Large intestine (tissue), 3 donors: ENCODE measurements at regions not wholly inside any gene's neighbourhood (a gene's known extent, or its start where the extent isn't known, plus 50 kb on each side); places are given as distances from the start of the nearest gene placed in this dataset.

ENCODE experiments used
- DNase-seq, 2 donors: peaks; one replicate each; pipeline versions ENCODE4 v3.0.0 to v3.0.0-alpha.2; 2013
- H3K27ac ChIP-seq: one replicate; pipeline ENCODE4 v1.5.1; 2013; ENCODE audit warnings: low read length
- H3K27me3 ChIP-seq: 2 replicates; pipeline ENCODE4 v1.6.1; 2013; ENCODE audit warnings: low read length; ENCODE audit not compliant: control insufficient read depth, insufficient read depth
- H3K36me3 ChIP-seq: 2 replicates; pipeline ENCODE4 v1.6.1; 2013; ENCODE audit warnings: low read length; ENCODE audit not compliant: control insufficient read depth, insufficient read depth
- H3K4me1 ChIP-seq: one replicate; pipeline ENCODE4 v1.6.1; 2013; ENCODE audit warnings: low read length; ENCODE audit not compliant: control insufficient read depth, insufficient read depth
- H3K4me3 ChIP-seq: one replicate; pipeline ENCODE4 v1.5.1; 2013; ENCODE audit warnings: low read length
- H3K9me3 ChIP-seq: one replicate; pipeline ENCODE4 v1.6.1; 2013; ENCODE audit warnings: mild to moderate bottlenecking, low read depth, low read length, moderate library complexity; ENCODE audit not compliant: control insufficient read depth
- WGBS: methylation state at CpG from one replicate; pipeline ENCODE4 v1.1.5; 2013; ENCODE audit warnings: low lambda C conversion rate; ENCODE audit not compliant: insufficient coverage; 5-methylcytosine and 5-hydroxymethylcytosine counted together

DNA sequence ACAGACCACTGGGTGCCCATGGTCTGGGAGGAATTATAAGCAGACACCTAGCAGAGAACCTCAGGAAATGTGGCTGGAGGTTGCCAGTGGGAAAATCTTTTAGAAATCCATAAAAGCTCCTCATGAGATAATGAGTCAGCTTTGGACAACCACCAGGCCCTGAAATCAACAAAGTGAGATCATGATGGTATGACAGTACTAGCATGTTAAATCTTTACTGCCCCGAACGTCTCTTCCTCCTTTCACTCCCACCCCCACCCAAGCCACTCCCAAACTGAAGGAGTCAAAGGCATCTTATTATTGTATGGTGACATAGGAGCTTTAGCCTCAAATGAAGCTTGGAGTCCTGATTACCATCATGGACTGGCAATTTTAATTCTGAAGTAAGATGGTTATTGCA lies 240.0 kb downstream of the DIO2 start:
- H3K27ac ChIP-seq = no peak overlapping the region
- no peaks in the 10 kb centered on the region for H3K36me3 ChIP-seq
- H3K4me3 ChIP-seq = no peak overlapping the region
- no peaks in the 10 kb centered on the region for H3K27me3 ChIP-seq
- DNase-seq = no peak
- WGBS = no CpG with 5 or more reads among the region's 2 CpGs
- no peaks in the 10 kb centered on the region for H3K4me1 ChIP-seq
- H3K9me3 ChIP-seq = no peaks in the 10 kb centered on the region

DNA sequence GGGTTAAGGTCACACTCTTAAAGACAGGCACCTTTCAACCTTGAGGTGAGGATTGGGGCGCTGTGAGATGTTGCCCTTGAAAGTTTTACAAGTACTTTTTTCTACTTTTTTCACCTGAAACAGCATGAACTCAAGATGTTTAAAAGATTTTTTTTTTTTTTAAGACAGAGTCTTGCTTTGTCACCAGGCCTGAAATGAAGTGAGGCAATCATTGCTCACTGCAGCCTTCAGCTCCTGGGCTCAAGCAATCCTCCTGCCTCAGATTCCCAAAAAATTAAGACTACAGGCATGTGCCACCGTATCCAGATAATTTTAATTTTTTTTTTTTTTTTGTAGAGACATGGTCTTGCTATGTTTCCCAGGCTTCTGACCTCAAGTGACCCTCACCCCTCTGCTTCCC lies 243.9 kb downstream of the DIO2 start:
- no peak for DNase-seq
- H3K4me1 ChIP-seq = no peaks in the 10 kb centered on the region
- no CpG with 5 or more reads among the region's 2 CpGs for WGBS

DNA sequence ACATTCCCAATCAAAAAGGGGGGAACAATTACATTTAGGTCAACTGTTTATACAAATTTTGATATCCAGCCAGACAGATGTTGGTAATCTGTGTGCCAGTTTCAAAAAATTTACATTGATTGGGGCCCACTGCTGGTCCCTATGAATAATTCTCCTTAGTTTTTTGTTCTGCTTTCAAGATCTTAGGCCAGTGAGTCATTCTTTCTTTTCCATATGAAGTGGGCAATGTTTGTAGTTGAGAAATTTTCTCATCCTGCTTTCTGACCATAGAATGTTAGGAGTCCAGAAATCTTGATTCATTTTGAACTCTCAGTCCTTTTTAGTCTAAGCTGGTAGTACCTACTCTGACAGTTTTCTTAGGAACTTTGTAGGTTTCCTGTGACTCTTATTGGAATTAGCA lies 244.3 kb downstream of the DIO2 start:
- no peaks in the 10 kb centered on the region for H3K9me3 ChIP-seq
- H3K27me3 ChIP-seq = no peaks in the 10 kb centered on the region
- no peak overlapping the region for H3K4me3 ChIP-seq
- no peak overlapping the region for H3K27ac ChIP-seq
- H3K4me1 ChIP-seq = no peaks in the 10 kb centered on the region
- H3K36me3 ChIP-seq = no peaks in the 10 kb centered on the region
- DNase-seq = no peak

More for the DNA sequence above, 243.9 kb downstream of the DIO2 start:
- H3K27me3 ChIP-seq = no peaks in the 10 kb centered on the region
- no peaks in the 10 kb centered on the region for H3K9me3 ChIP-seq
- no peak overlapping the region for H3K4me3 ChIP-seq
- H3K27ac ChIP-seq = no peak overlapping the region
- H3K36me3 ChIP-seq = no peaks in the 10 kb centered on the region

DNA sequence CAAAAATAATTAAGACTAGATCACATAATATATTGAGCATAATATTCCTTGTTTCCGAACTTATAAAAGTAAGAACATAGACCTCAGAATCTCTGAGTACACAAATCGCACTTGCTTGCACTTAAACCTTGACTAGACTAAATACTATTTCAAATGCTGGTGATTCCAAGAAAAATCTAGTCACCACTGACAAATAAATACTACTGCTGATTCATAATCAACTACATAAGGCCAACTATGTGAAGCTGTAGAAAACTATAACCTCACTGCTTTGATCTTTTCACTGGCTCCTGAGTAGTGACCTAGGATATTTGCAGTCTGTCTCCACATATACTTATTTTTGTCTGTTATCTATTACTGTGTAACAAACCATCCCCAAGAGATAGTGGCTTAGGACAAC lies 245.4 kb downstream of the DIO2 start:
- Histone ChIP-seq H3K27ac (no peak overlapping the region), H3K9me3 (no peaks in the 10 kb centered on the region), H3K4me3 (no peak overlapping the region), H3K4me1 (no peaks in the 10 kb centered on the region), H3K27me3 (no peaks in the 10 kb centered on the region), H3K36me3 (no peaks in the 10 kb centered on the region)
- DNase-seq = no peak
- WGBS = 94% methylated on average over 2 of the region's 2 CpGs

DNA sequence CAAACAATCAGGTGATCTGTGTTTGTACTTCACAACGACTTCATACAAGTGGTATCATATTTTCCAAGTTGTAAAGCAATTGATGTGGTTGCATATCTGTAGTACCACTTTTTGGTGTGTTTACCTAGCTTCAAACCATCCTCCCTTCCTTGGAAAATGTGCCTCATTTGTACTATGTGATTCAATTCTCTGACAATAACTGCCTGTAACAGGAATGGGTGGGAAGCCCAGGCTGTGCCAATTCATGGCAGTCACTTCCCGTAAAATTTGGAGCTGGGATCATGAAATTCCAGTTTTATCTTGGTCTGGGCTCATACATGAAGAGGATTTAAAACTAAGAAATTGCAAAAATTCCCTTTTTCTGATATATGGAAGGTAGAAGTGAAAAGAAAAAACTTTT lies 250.1 kb downstream of the DIO2 start:
- Histone ChIP-seq H3K27ac (no peak overlapping the region), H3K36me3 (no peaks in the 10 kb centered on the region), H3K4me1 (no peaks in the 10 kb centered on the region), H3K4me3 (no peak overlapping the region), H3K27me3 (no peaks in the 10 kb centered on the region), H3K9me3 (no peaks in the 10 kb centered on the region)
- DNase-seq = no peak
- WGBS = 70% methylated on average over 2 of the region's 2 CpGs

DNA sequence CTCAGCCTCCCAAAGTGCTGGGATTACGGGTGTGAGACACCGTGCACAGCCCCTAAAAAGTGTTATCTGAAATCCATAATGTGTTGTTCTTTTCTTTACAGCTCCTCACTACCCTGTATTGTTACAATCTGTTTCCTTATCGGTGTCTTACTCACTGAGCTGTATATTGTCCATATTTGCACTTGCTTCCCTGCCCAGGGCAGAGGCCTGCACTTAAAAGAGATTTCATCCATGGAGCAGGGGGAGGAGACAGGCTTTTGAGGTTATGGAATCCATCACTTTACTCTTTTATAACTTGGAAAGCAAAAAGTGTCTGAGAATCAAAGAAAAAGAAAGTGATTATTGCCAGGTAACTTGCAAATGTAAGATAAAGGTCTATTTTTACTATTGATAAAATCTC lies 251.0 kb downstream of the DIO2 start:
- H3K9me3 ChIP-seq = no peaks in the 10 kb centered on the region
- no peak overlapping the region for H3K4me3 ChIP-seq
- DNase-seq = peak; percentile 2 to 16
- no peaks in the 10 kb centered on the region for H3K27me3 ChIP-seq
- WGBS = no CpG with 5 or more reads among the region's 3 CpGs
- H3K36me3 ChIP-seq = no peaks in the 10 kb centered on the region
- H3K27ac ChIP-seq = no peak overlapping the region
- H3K4me1 ChIP-seq = no peaks in the 10 kb centered on the region

DNA sequence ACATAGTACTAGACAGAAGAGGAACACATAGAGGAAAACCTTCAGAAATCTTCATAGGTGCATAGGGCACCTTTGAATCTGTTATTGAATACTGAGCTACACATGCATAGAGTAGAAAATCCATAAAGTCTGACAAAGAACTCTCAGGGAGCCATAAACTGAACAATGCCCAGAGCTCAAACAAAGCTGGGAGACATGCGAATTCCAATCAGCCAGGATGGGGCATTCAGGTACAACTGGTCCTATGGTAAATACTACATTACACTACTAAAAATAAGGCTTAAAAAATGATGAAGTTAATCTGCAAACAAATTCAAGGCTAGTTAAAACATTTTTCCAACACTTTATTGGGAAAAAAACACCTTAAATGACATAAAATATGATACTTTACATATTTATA lies 259.7 kb downstream of the DIO2 start:
- no peaks in the 10 kb centered on the region for H3K36me3 ChIP-seq
- no peaks in the 10 kb centered on the region for H3K9me3 ChIP-seq
- H3K4me1 ChIP-seq = no peaks in the 10 kb centered on the region
- DNase-seq = no peak
- H3K27me3 ChIP-seq = no peaks in the 10 kb centered on the region
- no peak overlapping the region for H3K27ac ChIP-seq
- no CpG with 5 or more reads among the region's 1 CpG for WGBS
- no peak overlapping the region for H3K4me3 ChIP-seq

DNA sequence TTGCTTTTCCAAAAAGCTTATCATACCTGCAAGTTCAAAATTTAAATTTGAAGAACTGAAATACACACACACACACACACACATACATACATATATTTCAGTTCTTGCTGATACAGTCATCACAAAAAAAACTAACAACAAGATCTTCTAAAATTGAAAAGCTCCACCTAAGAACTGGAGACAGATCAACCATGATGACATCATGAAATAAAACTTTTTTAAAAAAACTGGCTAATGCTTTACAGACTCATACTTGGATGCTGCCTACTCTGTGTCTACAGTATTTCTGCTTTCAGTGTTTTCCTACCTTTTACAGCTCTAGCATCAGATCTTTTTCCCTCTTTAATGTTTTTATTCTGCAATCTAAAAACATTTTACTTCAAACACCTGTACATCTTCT lies 261.4 kb downstream of the DIO2 start:
- H3K4me1 ChIP-seq = no peaks in the 10 kb centered on the region
- H3K4me3 ChIP-seq = no peak overlapping the region
- no peaks in the 10 kb centered on the region for H3K9me3 ChIP-seq
- no peak overlapping the region for H3K27ac ChIP-seq
- H3K27me3 ChIP-seq = no peaks in the 10 kb centered on the region
- no peaks in the 10 kb centered on the region for H3K36me3 ChIP-seq
- no peak for DNase-seq

DNA sequence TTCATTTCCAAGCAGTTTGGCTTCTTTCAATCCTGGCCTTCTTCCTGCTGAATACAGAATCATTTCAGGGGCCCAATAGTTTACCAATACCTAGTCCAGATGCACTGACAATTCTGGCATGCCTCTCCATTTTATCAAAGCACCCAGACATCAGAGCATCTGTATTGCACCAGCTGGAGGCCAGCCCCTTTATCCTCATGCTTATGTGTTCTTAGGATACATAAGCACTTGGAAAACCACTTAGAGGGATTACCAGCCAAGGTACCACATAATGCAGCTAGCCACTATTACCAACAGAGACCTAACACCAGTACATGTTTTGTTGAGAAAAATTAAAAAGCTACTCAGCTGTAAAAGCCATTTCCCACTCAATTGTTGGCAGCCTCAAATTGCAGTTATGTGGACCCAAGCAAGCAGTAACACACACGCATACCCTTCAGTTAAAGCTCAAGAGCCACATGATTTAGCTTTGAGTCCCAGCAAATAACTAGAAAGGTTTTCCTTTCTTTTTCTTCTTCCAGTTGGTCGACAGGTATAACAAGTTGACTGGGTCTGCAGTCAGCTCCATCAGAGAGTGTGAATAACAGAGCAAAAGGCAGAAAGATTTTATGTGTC lies 263.8 kb downstream of the DIO2 start:
- no peaks in the 10 kb centered on the region for H3K27me3 ChIP-seq
- no peaks in the 10 kb centered on the region for H3K4me1 ChIP-seq
- DNase-seq = no peak
- no peak overlapping the region for H3K4me3 ChIP-seq
- no peaks in the 10 kb centered on the region for H3K36me3 ChIP-seq
- WGBS = 60% methylated on average over 1 of the region's 2 CpGs
- no peak overlapping the region for H3K27ac ChIP-seq
- no peaks in the 10 kb centered on the region for H3K9me3 ChIP-seq

DNA sequence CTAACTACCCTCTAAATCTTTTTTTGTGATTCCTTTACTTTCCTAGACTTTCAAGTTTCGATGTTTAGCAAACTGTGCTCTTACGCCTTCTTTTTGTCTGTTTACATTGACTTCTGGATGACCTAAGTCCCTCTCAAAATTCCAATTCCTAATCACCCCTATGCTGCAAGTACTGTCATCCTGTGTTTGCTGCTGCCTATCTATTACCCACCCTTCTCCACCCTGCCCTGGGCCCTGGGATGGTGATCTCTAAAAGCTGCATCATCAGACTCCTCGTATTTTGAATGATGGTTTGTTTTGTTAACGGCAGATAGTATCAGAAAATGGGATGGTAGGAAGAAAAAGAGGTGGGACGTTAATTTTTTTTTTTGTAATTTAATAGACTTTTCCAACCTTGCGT lies 272.1 kb downstream of the DIO2 start:
- no peaks in the 10 kb centered on the region for H3K27me3 ChIP-seq
- DNase-seq = no peak
- H3K27ac ChIP-seq = no peak overlapping the region
- H3K4me3 ChIP-seq = no peak overlapping the region
- 82% methylated on average over 4 of the region's 6 CpGs for WGBS
- no peaks in the 10 kb centered on the region for H3K4me1 ChIP-seq
- H3K36me3 ChIP-seq = no peaks in the 10 kb centered on the region
- no peaks in the 10 kb centered on the region for H3K9me3 ChIP-seq

DNA sequence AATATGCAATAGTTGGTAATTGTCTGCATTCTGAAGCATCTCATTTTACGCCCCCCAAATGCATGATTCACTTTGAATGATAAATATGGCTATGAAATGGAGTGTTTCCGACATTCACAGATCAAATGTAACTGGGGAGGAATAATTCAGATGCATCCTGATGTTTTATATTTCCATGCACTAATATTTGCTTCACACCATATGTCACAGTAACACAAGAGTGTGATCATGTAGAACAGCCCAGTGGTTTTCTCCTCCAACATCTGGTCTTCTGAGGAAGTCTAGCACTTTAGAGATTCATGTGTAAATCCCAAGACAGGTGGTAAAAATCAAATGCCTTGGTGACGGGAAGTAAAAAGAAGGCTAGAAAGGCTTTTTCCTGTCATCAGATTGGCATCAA lies 273.1 kb downstream of the DIO2 start:
- Histone ChIP-seq H3K4me1 (no peaks in the 10 kb centered on the region), H3K9me3 (no peaks in the 10 kb centered on the region), H3K27ac (no peak overlapping the region), H3K36me3 (no peaks in the 10 kb centered on the region), H3K27me3 (no peaks in the 10 kb centered on the region), H3K4me3 (no peak overlapping the region)
- WGBS = 90% methylated on average over 2 of the region's 3 CpGs
- DNase-seq = no peak
